GM18861 (cell line): ENCODE measurements at regions not wholly inside any gene's neighbourhood (a gene's known extent, or its start where the extent isn't known, plus 50 kb on each side); places are given as distances from the start of the nearest gene placed in this dataset.
"Not testable (repeated sequence)": the region's sequence is repeated elsewhere in the genome, so short reads cannot be mapped to it uniquely, and the experiment has no call there.

ENCODE experiments used
- ATAC-seq: cut with Tn5 transposase; IDR thresholded peaks from one replicate; pipeline ENCODE4 v1.9.1; 2021; ENCODE audit not compliant: unreplicated experiment

- no peak for ATAC-seq
Observed at GRCh38 chr9:6160579-6160978, 55.0 kb upstream of the IL33 start.

- ATAC-seq: no peak
Observed at GRCh38 chr9:6153425-6153824, 62.2 kb upstream of the IL33 start.

DNA sequence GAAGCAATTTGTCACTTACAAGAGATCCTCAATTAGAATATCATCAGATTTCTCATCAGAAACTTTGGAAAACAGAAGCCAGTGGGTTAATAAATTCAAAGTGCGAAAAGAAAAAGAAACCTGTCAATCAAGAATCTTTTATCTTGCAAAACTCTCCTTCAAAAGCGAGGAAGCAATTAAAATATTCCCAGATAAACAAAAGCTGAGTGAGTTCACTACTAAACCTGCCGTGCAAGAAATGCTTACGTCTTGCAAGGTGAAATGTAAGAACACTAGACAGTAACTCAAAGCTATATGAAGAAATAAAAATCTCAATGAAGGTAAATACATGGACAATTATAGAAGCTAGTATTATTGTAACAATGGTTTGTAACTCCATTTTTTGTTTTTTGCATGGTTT, 62.8 kb upstream of the IL33 start:
- no peak for ATAC-seq

DNA sequence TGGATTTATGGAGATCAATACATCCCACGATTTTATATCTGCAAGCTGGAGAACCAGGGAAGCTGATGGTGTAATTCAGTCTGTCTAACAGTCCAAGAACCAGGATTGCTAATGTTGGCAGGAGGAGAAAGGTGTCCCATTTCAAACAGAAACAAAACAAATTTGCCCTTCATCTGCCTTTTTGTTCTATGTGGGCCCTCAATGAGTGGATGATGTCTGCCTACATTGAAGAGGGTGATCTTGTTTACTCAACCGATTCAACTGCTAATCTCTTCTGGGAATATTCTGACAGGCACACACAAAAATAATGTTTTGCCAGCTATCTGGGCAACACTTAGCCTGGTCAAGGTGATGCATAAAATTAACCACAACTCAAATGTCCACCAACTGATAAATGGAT, 65.1 kb upstream of the IL33 start:
- no peak for ATAC-seq

GRCh38 chr9:6149315-6149714, 66.3 kb upstream of the IL33 start:
- ATAC-seq: no peak

- ATAC-seq: no peak
Observed at GRCh38 chr9:6147846-6148245, 67.8 kb upstream of the IL33 start.

- no peak for ATAC-seq
Observed at GRCh38 chr9:6144947-6145346, 70.7 kb upstream of the IL33 start.

DNA sequence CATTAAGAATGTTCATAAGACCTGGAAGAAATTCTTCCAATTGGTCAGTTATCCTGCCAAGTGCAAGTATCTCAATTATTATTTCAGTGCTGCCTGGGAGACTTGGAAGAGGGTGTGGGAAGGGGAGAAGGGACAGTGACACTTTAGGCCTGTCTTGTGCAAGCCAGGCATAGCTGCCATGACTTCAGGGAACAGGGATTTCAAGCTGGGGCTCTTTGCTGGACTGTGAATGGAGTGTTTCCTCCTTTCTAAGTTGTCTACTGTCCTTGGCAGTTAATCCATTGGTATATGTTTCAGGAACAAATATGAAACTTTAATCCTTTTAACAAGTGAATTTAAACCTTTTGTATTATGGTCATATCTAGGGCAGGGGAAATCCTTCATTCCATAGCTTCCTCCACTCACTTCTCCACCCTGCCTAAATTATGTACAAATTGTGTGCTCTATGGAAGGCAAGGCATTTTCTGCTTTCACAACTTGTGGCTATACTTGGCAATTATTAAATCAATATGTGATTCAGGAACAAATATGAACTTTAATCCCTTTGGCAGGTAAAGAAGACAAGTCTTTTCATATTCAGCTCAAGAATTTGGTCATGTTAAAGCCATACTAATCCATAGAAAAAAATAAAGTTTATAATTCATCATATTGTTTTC, 72.7 kb upstream of the IL33 start:
- ATAC-seq: no peak

- not testable (repeated sequence) for ATAC-seq
Observed at GRCh38 chr9:6135780-6136179, 79.8 kb upstream of the IL33 start.

DNA sequence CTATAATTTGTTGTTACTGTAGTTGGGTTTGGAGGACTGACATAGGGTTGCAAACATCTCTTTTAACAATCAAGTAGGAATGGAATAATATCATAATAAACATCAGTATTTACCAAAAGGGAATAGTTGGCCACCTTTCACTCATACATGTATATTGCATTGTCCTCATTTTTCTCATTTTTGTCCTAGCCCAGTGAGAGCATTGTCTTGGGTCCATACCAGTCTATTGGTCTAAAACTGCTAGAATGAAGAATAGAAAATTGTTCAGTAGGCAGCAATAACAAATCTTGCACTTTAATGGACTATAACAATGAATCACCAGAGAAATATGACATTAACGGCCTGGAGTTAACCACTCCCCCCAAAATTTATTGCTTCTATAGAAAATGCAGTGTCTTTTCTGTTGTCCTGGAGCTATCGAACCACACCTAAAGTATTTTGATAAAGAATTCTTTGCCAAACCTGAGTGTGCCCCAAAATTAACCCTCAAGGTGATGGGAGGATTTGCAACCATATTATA, 80.9 kb upstream of the IL33 start:
- no peak for ATAC-seq

DNA sequence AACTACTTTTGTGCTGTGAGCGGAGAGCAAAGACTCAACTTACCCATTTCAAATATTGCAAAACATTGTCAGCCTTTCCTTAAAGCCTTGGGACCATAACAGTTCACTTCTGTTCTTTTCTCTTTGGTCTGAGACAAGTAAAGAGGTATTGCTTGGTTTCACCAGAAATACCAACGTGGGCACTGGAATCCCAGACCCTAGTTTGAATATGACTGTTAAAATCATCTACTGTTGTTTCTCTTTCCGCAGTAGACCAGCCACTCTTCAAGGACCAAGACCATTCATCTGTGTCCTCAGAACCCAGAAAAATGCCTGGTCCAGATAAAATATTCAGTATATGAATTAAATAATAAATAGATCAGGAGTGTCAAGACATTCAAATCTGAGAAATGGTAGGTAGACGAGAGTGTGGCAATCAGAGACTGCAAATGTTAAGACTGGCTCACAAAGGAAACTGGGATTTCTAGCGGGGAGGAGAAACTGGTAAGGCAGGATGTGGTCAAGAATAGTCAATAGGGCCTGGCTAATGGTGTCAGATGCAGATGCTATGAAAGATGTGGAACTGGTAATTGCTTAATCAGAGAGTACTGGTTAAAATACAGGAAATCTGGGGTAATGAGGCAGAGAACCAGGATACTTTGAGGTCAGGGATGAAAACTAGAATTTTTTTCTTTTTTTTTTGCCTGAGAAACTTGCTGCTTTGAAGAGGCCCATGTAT, 82.1 kb upstream of the IL33 start:
- peak; percentile 73 for ATAC-seq

DNA sequence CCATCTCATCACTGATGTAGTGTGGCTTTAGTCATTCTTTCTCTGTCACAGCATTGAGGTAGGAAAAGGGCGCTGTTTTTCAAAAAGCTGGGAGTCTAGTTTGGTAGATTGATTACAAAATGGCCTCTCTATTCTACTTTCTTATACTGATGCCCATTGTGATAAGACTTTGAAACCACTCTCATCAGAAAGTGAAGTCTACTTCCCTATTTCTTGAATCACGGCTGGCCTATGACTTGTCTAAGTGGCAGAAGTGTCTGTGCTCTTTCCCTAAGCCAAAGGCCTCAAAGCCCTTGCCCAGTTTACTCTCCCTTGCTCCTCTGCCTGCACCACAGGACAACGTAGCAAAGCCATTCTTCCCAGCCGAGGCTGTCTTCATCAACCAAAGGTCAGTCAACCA, 83.0 kb upstream of the IL33 start:
- no peak for ATAC-seq

DNA sequence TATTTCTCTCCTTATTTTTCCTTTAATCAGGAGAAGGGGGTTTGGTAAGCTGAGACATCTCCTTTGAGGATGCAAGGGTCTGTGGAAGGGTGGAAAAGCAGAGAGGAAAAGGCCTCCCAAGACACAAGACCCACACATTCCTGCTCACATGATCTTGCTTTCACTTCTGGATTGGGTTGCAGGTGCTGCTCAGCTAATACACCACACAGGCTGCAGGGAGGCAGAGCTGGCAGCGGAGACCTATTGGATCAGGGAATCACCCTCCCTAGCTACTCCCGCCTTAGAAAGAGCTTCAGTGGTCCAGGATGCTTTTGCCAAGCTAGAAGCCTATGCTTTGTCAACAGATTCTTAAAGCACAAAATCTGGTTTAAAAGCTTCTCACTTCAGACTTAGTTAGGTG, 87.6 kb upstream of the IL33 start:
- ATAC-seq: no peak

DNA sequence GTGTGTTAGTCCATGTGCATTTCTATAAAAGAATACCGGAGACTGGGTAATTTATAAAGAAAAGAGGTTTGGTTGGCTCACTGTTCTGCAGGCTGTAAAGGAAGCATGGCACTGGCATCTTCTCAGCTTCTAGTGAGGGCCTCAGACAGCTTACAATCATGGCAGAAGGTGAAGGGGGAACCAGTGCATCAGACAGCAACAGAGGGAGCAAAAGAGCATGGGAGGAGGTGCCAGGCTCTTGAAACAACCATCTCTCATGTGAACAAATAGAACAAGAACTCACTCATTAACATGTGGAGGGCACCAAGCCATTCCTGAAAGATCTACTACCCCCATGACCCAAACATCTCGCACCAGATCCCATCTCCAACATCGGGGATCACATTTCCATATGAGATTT, 89.2 kb upstream of the IL33 start:
- no peak for ATAC-seq

- ATAC-seq: no peak
Observed at GRCh38 chr9:6123416-6123815, 92.2 kb upstream of the IL33 start.

DNA sequence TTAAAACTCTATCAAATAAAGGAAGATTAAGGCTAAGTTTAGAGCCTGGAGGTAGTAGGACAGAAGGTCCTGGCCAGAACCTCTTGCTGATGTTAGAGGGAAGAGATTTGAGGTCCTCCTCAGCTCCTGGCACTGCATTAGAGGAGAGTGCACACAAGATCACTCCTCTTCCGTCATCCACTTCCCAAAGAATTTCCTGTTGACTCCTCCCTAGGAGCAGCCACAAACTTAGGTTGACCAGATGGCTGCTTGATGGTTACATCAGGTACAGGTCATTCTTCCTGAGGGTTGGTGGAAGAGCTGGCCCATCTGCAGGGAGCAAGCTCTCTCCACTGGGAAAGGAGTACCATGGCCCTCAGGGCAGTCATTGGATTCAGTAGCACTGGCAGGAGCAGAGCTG, 93.9 kb upstream of the IL33 start:
- ATAC-seq: no peak

DNA sequence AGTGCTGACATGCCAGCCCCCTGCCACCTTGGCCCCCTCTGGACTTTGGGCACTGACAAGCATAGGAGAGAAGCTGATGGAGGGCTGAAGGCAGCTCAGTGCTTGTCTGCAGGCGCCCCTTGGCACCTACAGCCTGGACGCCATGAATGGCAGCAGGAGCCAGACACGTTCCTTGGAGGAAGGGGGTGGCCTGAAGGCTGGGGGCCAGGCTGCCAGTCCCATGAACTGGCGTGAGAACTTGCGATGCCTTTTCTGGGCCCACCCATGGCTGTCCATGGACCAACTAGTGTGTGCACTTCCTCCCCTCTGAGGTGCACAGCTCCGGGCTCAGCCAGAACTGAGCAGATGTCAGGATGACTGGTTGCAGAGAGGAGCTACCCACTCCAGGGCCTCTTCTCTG, 99.0 kb upstream of the RANBP6 start:
- no peak for ATAC-seq

DNA sequence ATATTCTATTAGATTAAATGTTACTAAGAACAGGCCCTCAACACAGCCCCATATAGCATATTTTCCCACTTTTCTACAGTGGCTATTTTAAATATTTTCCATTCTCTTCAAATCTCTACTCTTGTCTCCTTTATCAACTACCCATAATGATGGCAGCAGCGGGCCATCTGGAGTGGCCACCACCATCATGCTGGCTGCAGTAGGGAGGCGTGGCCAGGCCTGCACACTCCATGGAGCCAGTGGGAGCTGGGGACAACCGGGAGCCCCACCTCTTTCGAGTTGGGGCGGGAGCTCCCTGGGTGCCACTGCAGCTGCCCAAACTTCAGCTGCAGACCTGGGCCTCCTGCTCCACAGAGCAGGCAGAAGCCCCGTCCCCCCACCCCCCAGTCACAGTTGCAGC, 98.4 kb upstream of the RANBP6 start:
- ATAC-seq: no peak

DNA sequence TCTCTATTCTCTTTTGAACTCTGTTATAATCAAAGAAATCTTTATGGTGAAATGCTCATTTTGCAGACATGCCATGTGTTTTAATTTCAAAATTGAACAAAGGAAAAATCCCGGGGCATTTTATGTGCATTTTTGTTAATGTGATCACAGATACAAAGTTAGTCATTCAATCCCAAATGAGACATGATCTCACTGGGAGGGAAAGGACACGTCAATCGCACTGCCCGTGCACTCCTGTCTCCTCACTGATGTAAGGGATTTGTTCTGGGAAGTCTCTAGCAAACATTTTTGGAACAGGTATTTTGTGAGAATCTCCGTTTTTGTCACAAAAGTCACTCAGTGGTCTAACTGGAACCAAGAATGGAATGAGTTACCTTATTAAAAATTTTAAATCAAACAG, 97.9 kb upstream of the RANBP6 start:
- no peak for ATAC-seq

DNA sequence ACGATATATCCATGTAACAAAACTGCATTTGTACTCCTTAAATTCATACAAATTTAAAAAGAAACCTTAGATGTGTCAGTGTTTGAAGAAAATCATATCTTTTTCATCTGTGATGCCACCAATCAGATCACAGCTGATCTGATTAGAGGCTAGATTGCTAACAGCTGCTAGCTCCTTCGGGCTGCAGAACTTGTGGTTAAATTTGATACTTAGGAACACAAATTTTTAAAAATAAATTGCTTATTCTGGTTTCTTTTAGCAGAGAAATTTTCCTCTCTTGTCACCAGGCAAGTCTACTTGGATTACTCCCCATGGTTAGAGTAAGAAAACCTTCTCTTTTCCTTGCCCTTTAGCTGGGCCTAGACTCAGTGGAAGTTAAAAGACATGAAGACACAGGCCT, 94.6 kb upstream of the RANBP6 start:
- no peak for ATAC-seq

- ATAC-seq: no peak
Observed at GRCh38 chr9:6109571-6109970, 94.1 kb upstream of the RANBP6 start.

DNA sequence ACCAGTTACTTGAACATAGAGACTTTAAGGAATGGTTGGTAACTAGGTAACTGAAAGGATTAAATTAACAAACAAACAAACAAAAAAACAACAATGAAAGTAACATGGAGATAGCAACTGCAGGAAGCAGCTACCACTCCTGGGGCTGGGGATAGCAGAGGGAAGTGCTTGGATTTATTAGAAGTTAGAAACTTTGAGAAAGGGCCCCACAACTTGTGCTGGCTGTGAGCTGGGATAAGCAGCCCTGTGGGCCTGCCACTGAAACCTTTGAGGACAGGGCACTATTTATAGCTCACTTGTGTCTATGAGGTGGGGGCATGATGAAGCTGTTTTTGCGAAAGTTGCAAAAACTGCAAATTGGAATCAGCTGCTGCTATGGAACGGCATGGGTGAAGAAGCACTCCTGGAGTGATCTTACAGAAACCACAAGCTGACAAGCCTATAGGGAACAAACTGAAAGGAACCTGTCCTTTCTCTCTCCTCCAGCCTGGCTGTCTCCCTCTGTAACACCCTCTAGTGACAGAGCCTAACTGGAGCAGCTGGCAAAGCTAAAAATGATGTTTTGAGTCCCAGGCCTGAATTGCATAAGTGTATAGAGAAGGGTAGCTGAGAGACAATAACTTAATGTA, 91.4 kb upstream of the RANBP6 start:
- no peak for ATAC-seq
